IPS DF 4.7 (cell line): ENCODE measurements at regions not wholly inside any gene's neighbourhood (a gene's known extent, or its start where the extent isn't known, plus 50 kb on each side); places are given as distances from the start of the nearest gene placed in this dataset.
"Not testable (repeated sequence)": the region's sequence is repeated elsewhere in the genome, so short reads cannot be mapped to it uniquely, and the experiment has no call there.

Experiments
- DNase-seq: peaks from one replicate; pipeline ENCODE4 v3.0.0-alpha.2; 2013; ENCODE audit warnings: low spot score; ENCODE audit errors: extremely low read depth

GRCh38 chr3:177808928-177809478, 611.7 kb upstream of the TBL1XR1 start:
- not testable (repeated sequence) for DNase-seq

- no peak for DNase-seq
These were observed 612.9 kb upstream of the TBL1XR1 start for GRCh38 chr3:177810162-177810623.

GRCh38 chr3:177811112-177811511, 613.8 kb upstream of the TBL1XR1 start:
- no peak for DNase-seq

GRCh38 chr3:177811835-177812234, 614.6 kb upstream of the TBL1XR1 start:
- DNase-seq, result no peak

- no peak for DNase-seq
These were observed 615.2 kb upstream of the TBL1XR1 start for GRCh38 chr3:177812492-177812891.

DNA sequence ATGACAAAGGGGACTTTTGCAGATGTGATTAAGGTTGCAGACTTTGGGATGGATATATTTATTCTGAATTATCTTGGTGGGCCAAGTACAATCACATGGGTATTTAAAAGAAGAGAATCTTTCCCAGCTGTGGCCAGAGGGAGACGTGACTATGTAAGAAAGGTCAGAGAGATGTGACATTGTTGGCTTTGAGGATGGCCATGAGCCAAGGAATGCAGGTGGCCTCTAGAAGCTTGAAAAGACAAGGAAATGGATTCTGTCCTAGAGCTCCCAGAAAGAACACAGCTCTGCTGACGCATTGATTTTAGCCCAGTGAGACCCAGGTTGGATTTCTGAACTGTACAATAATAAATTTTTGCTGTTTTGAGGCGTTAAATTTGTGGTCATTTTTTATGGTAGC, 616.0 kb upstream of the TBL1XR1 start:
- no peak for DNase-seq

DNA sequence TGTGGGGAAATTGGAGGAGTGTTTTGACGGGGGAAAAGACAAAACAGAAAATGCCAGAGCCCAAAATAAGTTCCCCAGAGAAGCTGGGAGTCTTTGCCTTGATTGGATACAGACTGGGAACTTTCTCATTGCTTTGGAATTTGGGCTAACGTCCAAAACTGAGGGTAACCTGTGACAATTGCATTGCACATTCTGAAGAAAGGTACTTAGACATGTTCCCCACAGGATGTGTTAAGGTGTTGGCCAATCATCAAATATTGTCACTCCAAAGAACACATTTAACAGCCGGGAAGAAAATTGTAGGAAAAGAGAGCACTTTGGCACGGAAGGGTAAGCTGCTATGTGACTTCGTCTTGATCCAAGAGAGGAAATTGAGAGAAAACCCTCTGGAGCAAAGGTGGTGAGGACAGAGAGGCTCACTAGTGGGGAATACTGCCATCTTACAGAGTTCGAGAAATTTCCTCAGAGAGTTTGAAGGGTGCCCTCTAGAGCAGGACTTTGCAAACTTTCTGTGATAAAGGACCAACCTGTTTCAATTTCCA, 619.5 kb upstream of the TBL1XR1 start:
- no peak for DNase-seq

- no peak for DNase-seq
These were observed 620.5 kb upstream of the TBL1XR1 start for GRCh38 chr3:177817751-177818150.

- DNase-seq, result no peak
These were observed 621.5 kb upstream of the TBL1XR1 start for GRCh38 chr3:177818712-177819240.

DNA sequence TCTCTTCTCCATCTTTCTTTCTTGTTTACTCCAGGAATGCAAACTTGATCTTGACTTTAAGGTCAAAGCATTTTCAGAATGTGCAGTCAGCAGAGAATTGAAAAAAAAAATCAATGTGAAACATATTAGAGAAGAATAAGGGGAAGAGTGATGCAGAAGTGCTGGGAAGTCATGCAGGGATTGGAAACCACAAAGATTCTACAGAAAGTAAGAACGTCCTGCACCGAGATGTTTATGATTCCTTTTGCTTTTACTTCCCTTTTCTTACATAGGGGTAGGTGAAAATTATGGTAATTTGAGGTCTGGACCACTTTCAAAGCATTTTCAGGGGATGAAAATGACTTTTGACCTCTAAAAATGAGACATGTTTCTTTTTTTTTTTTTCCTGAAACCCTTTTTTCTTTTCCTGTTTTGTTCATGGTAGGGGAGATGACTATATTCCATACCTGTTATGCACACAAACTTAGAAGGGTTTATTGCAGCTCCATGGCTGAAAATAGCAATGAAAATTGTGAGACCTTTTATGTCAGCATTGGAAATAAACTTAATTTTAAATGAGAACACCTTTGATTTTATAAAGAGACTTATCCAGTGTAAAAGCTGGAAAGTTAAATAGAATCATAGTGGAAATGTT, 623.5 kb upstream of the TBL1XR1 start:
- DNase-seq, result no peak

- no peak for DNase-seq
These were observed 625.4 kb upstream of the TBL1XR1 start for GRCh38 chr3:177822681-177823096.

DNA sequence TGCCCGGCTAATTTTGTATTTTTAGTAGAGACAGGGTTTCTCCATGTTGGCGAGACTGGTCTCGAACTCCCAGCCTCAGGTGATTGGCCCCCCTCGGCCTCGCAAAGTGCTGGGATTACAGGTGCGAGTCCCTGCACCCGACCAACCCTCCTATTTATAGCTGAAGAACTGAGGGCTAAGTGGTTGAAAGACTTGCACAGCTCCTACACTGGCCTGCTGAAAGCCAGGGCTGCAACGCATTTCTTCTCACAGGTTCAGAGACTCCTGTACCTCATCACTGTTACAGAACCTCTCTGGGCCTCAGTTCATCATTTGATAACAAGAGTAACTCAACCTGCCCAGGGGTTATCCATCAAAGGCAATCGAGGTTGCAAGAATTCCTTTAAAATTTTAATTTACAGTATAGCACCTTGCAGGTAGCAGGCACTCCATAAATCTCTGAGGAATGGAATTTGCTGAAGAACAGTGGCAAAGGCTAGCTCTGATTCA, 626.5 kb upstream of the TBL1XR1 start:
- DNase-seq, result no peak

DNA sequence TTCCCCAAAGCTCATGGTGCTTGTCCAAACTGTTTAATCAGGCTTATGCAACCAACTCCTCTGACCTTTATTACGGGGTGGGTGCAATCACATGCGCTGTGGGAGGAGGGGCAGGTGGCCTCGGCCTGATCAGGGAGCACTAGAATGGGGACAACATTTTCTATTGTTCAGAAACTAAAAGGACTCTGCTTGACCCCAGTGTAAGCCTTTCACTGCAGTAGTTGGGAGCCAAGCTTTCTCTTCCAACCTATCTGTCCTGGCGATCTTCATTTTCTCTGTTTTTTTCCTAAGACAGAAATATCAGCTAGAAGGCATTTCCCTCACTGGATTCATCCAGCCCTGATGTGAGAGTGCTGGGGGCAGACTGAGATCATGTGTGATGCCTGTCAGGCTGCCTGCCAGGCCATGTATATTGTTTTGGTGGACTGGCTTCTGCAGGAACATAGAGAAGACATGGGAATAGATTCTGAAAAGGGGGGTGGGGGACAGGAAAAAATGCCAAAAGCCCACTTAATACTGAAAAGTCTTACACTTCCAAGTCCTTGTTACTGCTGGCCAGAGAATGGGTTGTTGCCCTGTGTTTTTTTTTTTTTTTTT, 627.0 kb upstream of the TBL1XR1 start:
- DNase-seq, result no peak

DNA sequence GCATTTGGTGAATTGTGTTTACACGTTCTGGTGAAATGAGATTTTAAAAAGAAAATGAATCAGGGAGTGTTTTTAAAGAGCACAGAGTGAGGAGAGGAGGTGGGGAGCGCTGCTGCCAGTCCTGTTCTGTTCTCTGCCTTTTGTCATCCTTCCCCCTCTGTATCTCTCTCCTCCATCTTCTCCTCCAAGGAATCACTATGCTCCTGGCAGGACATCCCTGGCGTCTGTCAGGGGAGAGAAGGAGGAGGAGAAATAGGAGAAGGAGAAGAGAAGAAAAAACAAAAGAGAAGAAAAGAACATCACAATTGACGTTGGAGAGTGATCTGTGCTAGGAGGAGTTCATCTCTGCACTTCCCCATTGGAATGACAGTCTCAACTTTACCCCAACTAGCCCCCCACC, 627.6 kb upstream of the TBL1XR1 start:
- no peak for DNase-seq

DNA sequence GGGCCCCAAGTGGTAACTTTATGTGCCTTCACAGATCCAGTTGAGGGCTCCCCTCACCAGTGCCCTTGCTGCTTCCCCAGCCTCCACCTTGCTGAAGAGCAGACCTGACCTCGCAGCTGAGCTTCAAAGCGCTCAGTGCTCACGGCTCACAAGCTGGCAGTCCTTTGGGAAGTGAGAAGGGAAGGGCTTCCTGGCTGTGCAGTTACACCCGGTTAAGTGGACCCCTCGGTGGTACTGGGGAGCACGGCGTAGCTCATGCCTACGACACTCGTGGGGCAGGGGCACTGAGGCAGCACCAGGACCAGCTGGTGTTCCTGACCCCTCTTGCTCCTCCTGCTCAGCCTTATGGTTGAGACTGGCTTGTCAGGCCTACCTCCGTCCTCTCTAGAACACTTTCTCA, 629.0 kb upstream of the TBL1XR1 start:
- DNase-seq, result no peak

GRCh38 chr3:177827511-177828207, 630.4 kb upstream of the TBL1XR1 start:
- DNase-seq, result no peak

DNA sequence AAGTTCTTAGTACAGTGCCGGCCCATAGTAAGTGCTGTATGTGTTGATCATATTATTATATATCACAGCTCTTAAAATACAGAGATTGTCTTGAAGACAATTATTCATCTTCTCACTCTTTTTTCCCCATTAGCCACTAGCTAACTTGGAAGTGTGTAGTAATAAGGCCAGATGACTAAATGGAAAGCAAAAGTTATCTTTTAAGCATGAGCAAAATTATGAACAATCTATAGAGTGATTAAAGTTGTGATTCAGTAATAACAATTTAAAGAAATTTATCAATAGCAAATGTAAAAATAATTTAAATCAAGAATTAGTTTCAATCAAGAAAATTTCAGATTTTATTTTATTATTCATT, 630.9 kb upstream of the TBL1XR1 start:
- no peak for DNase-seq

DNA sequence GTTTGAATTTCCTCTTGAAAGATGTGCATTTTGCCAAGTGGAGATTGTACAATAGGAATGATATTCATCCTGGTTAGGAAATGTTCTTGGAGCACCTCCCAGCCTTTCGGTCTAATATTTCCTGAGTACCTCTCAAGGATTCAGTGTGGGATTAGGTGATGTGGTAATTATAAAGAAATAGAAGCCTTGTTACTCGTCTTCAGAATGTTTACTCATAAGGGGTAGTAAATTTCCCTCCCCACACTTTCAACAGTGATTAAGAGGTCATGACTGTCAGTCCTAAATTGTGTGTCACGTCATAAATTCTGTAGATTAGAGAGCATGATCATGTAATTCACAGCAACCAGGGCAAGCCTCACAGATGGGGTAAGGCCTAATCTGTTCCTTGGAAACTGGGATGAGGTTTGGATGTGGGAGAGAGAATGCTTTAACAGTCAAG, 633.1 kb upstream of the TBL1XR1 start:
- no peak for DNase-seq

DNA sequence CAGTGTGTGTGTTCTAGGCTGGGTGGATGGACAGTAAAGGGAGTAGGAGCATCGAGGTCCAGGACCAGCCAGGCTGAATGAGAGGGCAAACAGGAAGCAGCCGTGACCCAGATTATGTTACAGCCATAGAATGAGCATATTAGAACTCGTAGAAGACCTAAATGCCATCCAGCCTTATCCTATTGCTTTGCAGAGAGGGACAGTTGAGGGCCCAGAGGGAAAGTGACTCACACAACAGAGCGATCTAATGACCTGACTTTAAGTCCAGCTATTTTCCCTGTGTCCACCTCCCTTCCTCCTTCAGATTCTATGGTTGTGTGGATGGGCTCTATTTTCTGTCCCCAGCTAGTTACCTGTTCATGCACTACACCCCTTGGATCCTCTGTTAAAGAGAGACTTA, 634.1 kb upstream of the TBL1XR1 start:
- DNase-seq, result no peak

DNA sequence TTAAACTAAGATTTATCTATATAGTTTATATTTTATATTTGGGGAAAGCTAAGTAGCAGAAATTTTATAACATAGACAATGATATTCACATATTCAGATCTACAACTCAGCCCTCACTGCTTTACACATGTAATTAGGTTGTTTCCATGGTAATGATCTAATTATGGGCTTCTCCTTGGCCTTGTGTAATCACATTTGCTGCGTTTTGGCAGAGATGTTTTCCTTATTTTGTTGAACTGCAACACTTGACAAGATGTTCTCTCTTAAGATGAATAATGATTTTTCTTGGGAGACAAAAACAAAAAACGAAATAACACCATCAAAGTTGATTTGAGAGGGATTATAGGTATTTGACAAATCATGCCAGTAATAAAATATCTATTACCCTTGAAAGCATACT, 635.6 kb upstream of the TBL1XR1 start:
- no peak for DNase-seq

- DNase-seq, result no peak
These were observed 636.0 kb upstream of the TBL1XR1 start for GRCh38 chr3:177833332-177833731.

GRCh38 chr3:177835008-177835407, 637.7 kb upstream of the TBL1XR1 start:
- DNase-seq, result no peak
